IMR-90 (cell line): ENCODE measurements at regions not wholly inside any gene's neighbourhood (a gene's known extent, or its start where the extent isn't known, plus 50 kb on each side); places are given as distances from the start of the nearest gene placed in this dataset.

Source experiments
- ATAC-seq: fragments of 200-7000 bp; cut with Tn5 transposase; 2 replicates; pipeline ENCODE4 v1.9.1; 2020; ENCODE audit warnings: low read depth, mild to moderate bottlenecking, moderate library complexity
- BruUV-seq: library from RNA; stranded (reverse); fragments of 400-500 nt; replicated peaks from 2 replicates; lab custom pipeline; 2021; lab: Mats Ljungman, UMichigan
- CTCF ChIA-PET: fragments of 300-600 bp; formaldehyde crosslinking; extraction: SDS; loops from one replicate; lab custom pipeline; 2021; ENCODE audit warnings: antibody characterized with exemption; lab: Yijun Ruan, JAX
- POLR2A ChIA-PET: fragments of 300-600 bp; sonication (Branson Sonifier 250); formaldehyde crosslinking; loops from one replicate; lab custom pipeline; 2022; ENCODE audit warnings: antibody characterized with exemption; ENCODE audit not compliant: unreplicated experiment; lab: Charles Lee
- DNase-seq: peaks from one replicate; pipeline ENCODE4 v3.0.0; 2013
- H2AFZ ChIP-seq: replicated peaks from 2 replicates; pipeline ENCODE3; 2013; ENCODE audit warnings: low read length, mild to moderate bottlenecking; ENCODE audit not compliant: poor library complexity
- H2AK5ac ChIP-seq: 2 replicates; pipeline ENCODE4 v1.6.1; 2013; ENCODE audit warnings: low read depth, low read length, inconsistent platforms
- H2AK9ac ChIP-seq: replicated peaks from 2 replicates; pipeline ENCODE3; 2013; ENCODE audit warnings: mild to moderate bottlenecking, low read depth, low read length, moderate library complexity; ENCODE audit not compliant: poor library complexity
- H2BK120ac ChIP-seq: 2 replicates; pipeline ENCODE4 v1.6.1; 2013; ENCODE audit warnings: low read depth, low read length, inconsistent platforms
- H2BK15ac ChIP-seq: 3 replicates; pipeline ENCODE4 v1.6.1; 2013; ENCODE audit warnings: low read depth, low read length, inconsistent platforms
- H2BK20ac ChIP-seq: 2 replicates; pipeline ENCODE4 v1.6.1; 2013; ENCODE audit warnings: low read depth, mild to moderate bottlenecking, inconsistent platforms, low read length, moderate library complexity
- H2BK5ac ChIP-seq: 2 replicates; pipeline ENCODE4 v1.6.1; 2013; ENCODE audit warnings: mild to moderate bottlenecking, low read depth, low read length, inconsistent platforms; ENCODE audit not compliant: poor library complexity, severe bottlenecking
- H3K14ac ChIP-seq: replicated peaks from 2 replicates; pipeline ENCODE4 v1.6.1; 2013; ENCODE audit warnings: low read depth, low read length, inconsistent platforms
- H3K18ac ChIP-seq: 2 replicates; pipeline ENCODE4 v1.6.1; 2013; ENCODE audit warnings: low read depth, low read length, control low read depth
- H3K23ac ChIP-seq: 2 replicates; pipeline ENCODE4 v1.6.1; 2013; ENCODE audit warnings: low read depth, low read length, inconsistent platforms
- H3K27ac ChIP-seq: 2 replicates; pipeline ENCODE4 v1.5.1; 2013; ENCODE audit warnings: mild to moderate bottlenecking, control low read depth, low read length; ENCODE audit not compliant: insufficient read depth
- H3K27me3 ChIP-seq: 2 replicates; pipeline ENCODE4 v1.6.1; 2013; ENCODE audit warnings: low read length; ENCODE audit not compliant: control insufficient read depth, insufficient read depth
- H3K36me3 ChIP-seq: 2 replicates; pipeline ENCODE4 v1.6.1; 2013; ENCODE audit warnings: low read length, mixed read lengths; ENCODE audit not compliant: control insufficient read depth, insufficient read depth
- H3K4ac ChIP-seq: 2 replicates; pipeline ENCODE4 v1.6.1; 2013; ENCODE audit warnings: low read depth, low read length, inconsistent platforms
- H3K4me1 ChIP-seq: 2 replicates; pipeline ENCODE4 v1.6.1; 2013; ENCODE audit warnings: low read length, mixed read lengths; ENCODE audit not compliant: control insufficient read depth, insufficient read depth
- H3K4me2 ChIP-seq: 2 replicates; pipeline ENCODE4 v1.6.1; 2013; ENCODE audit warnings: low read depth, mild to moderate bottlenecking, control low read depth, low read length, moderate library complexity
- H3K4me3 ChIP-seq: 2 replicates; pipeline ENCODE4 v1.5.1; 2013; ENCODE audit warnings: low read depth, mild to moderate bottlenecking, control low read depth, low read length, moderate library complexity; ENCODE audit not compliant: insufficient read depth
- H3K56ac ChIP-seq: 2 replicates; pipeline ENCODE4 v1.6.1; 2013; ENCODE audit warnings: low read length, inconsistent platforms; ENCODE audit not compliant: insufficient read depth; ENCODE audit errors: extremely low read depth
- H3K79me1 ChIP-seq, 2 experiments: 2 replicates each; pipeline ENCODE4 v1.6.1; 2013; ENCODE audit warnings: low read length in 2 of 2, inconsistent platforms in 1 of 2, low read depth in 1 of 2
- H3K9ac ChIP-seq: 2 replicates; pipeline ENCODE4 v1.6.1; 2013; ENCODE audit warnings: low read depth, low read length, control low read depth
- H3K9me1 ChIP-seq: 2 replicates; pipeline ENCODE4 v1.6.1; 2013; ENCODE audit warnings: low read length, inconsistent platforms; ENCODE audit not compliant: insufficient read depth
- H3K9me3 ChIP-seq: 2 replicates; pipeline ENCODE4 v1.6.1; 2013; ENCODE audit warnings: low read length; ENCODE audit not compliant: control insufficient read depth, insufficient read depth
- H4K20me1 ChIP-seq: 2 replicates; pipeline ENCODE4 v1.6.1; 2013; ENCODE audit warnings: low read length, inconsistent platforms; ENCODE audit not compliant: insufficient read depth
- H4K5ac ChIP-seq: 2 replicates; pipeline ENCODE4 v1.6.1; 2013; ENCODE audit warnings: mild to moderate bottlenecking, low read depth, low read length, control low read depth
- H4K8ac ChIP-seq, 2 experiments: 2 replicates each; pipeline ENCODE4 v1.6.1; 2013; ENCODE audit warnings: low read depth in 2 of 2, low read length in 2 of 2, control low read depth in 1 of 2, inconsistent platforms in 1 of 2
- H4K91ac ChIP-seq: 2 replicates; pipeline ENCODE4 v1.6.1; 2013; ENCODE audit warnings: low read depth, low read length, inconsistent platforms; ENCODE audit not compliant: insufficient read depth
- CEBPB ChIP-seq: IDR thresholded peaks from 2 replicates; pipeline ENCODE4 v1.6.1; 2012; ENCODE audit warnings: low read depth, low read length, improper control_type of control experiment
- MAFK ChIP-seq: IDR thresholded peaks from 2 replicates; pipeline ENCODE4 v1.6.1; 2012; ENCODE audit warnings: low read depth, low read length, improper control_type of control experiment
- WGBS, 2 experiments: methylation state at CpG; one replicate each; pipeline versions ENCODE4 v1.1.5 to v1.1.7; 2013; ENCODE audit warnings: missing lambda C conversion rate in 2 of 2; ENCODE audit not compliant: insufficient read length in 1 of 2; ENCODE audit errors: extremely low coverage in 2 of 2; 5-methylcytosine and 5-hydroxymethylcytosine counted together
- dilution Hi-C: fragments of 300-500 bp; cut with HindIII; formaldehyde crosslinking; loops from one replicate; pipeline ENCODE4 v1.14.3; 2018; ENCODE audit warnings: low sequenced_read_pairs; ENCODE audit not compliant: unreplicated experiment
- in situ Hi-C: fragments of 300-500 bp; cut with MboI; formaldehyde crosslinking; loops from 3 replicates; pipeline ENCODE4 v1.14.3; 2019; ENCODE audit warnings: low sequenced_read_pairs, inconsistent platforms, mixed read lengths
- intact Hi-C: fragments of 100-400 bp; cut with micrococcal nuclease; formaldehyde crosslinking; loops from 2 replicates; pipeline ENCODE4 v1.10.0; 2022

DNA sequence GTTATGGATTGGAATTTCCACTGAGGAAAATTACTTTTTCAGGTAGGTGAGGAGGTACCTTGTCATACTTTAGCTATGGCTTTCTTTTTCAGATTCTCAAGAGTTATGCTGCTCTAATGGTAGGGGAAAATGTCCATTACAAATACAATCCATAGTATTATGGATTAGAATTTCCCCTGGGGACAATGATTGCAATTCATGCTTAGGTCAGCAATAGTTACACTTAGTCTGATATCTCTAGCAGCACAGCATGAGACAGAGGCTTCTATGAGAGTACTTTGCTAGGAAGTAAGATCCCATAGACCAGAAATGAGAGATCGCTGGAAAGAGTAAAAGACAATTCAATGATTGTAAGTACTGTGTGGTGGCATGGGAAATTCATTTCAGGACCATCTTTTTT, 949.5 kb upstream of the CDH8 start:
- H2BK15ac ChIP-seq, result no peak overlapping the region
- H2AK5ac ChIP-seq, result no peak overlapping the region
- H3K79me1 ChIP-seq, result no peaks in the 10 kb centered on the region
- no peaks in the 10 kb centered on the region for H3K36me3 ChIP-seq
- ATAC-seq (no peak), DNase-seq (no peak)
- no peak overlapping the region for H2BK120ac ChIP-seq
- H3K4me3 ChIP-seq, result no peak overlapping the region
- TF ChIP-seq MAFK (peak; percentile 84), CEBPB (no peak)
- no peak overlapping the region for H3K18ac ChIP-seq
- no peak overlapping the region for H2BK5ac ChIP-seq
- no TSS peak for BruUV-seq
- H4K5ac ChIP-seq, result no peak overlapping the region
- no CpG with 5 or more reads among the region's 1 CpG for WGBS, 2 experiments
- dilution Hi-C loops, result no loop called here
- H3K4ac ChIP-seq, result no peak overlapping the region
- H3K23ac ChIP-seq, result no peak overlapping the region
- H3K14ac ChIP-seq, result no peak overlapping the region
- CTCF ChIA-PET, result no interaction called here
- H4K91ac ChIP-seq, result no peak overlapping the region
- no peaks in the 10 kb centered on the region for H3K9me3 ChIP-seq
- POLR2A ChIA-PET, result no interaction called here
- in situ Hi-C loops, result no loop called here
- H2BK20ac ChIP-seq, result no peak overlapping the region
- H2AFZ ChIP-seq, result no peak overlapping the region
- no peak overlapping the region for H3K27ac ChIP-seq
- no peak overlapping the region for H3K9ac ChIP-seq
- intact Hi-C loops, result no loop called here
- no peak overlapping the region for H3K56ac ChIP-seq
- no peak overlapping the region for H3K4me2 ChIP-seq
- H3K4me1 ChIP-seq, result no peaks in the 10 kb centered on the region
- H4K20me1 ChIP-seq, result no peaks in the 10 kb centered on the region
- no peak overlapping the region for H4K8ac ChIP-seq
- H2AK9ac ChIP-seq, result no peak overlapping the region
- H3K27me3 ChIP-seq, result no peaks in the 10 kb centered on the region
- H3K9me1 ChIP-seq, result no peaks in the 10 kb centered on the region
